BJ (cell line): ENCODE measurements at regions not wholly inside any gene's neighbourhood (a gene's known extent, or its start where the extent isn't known, plus 50 kb on each side); places are given as distances from the start of the nearest gene placed in this dataset.
"Not testable (repeated sequence)": the region's sequence is repeated elsewhere in the genome, so short reads cannot be mapped to it uniquely, and the experiment has no call there.

Experiments used
- CTCF ChIA-PET: fragments of 350-600 bp; formaldehyde crosslinking; extraction: SDS; loops from one replicate; lab custom pipeline; 2021; ENCODE audit warnings: antibody characterized with exemption, inconsistent platforms; lab: Yijun Ruan, JAX
- POLR2A ChIA-PET: fragments of 300-600 bp; sonication (Branson Sonifier 250); formaldehyde crosslinking; extraction: SDS; loops from one replicate; lab custom pipeline; 2021; ENCODE audit warnings: antibody characterized with exemption; lab: Charles Lee
- DNase-seq: peaks from one replicate; pipeline ENCODE4 v3.0.0-alpha.2; 2011; ENCODE audit warnings: low read depth
- H3K27me3 ChIP-seq: 2 replicates; pipeline ENCODE4 v1.6.0; 2011; ENCODE audit warnings: low read length; ENCODE audit not compliant: control insufficient read depth, insufficient read depth
- H3K36me3 ChIP-seq: 2 replicates; pipeline ENCODE4 v1.5.1; 2011; ENCODE audit warnings: low read length; ENCODE audit not compliant: control insufficient read depth, insufficient read depth
- H3K4me3 ChIP-seq: 2 replicates; pipeline ENCODE4 v1.5.1; 2011; ENCODE audit warnings: low read depth, mild to moderate bottlenecking, control low read depth, low read length

GRCh38 chr21:9572782-9573181 lies 948.6 kb upstream of the TPTE start:
- H3K36me3 ChIP-seq, H3K27me3 ChIP-seq, CTCF ChIA-PET, DNase-seq, H3K4me3 ChIP-seq, POLR2A ChIA-PET: not testable (repeated sequence)

- CTCF ChIA-PET, DNase-seq, H3K4me3 ChIP-seq, H3K36me3 ChIP-seq, H3K27me3 ChIP-seq, POLR2A ChIA-PET: not testable (repeated sequence)
Observed at GRCh38 chr21:9573528-9573927, 947.9 kb upstream of the TPTE start.

- H3K4me3 ChIP-seq, H3K27me3 ChIP-seq, CTCF ChIA-PET, H3K36me3 ChIP-seq, POLR2A ChIA-PET, DNase-seq: not testable (repeated sequence)
Observed at GRCh38 chr21:9579275-9579674, 942.1 kb upstream of the TPTE start.

- DNase-seq, POLR2A ChIA-PET, H3K4me3 ChIP-seq, CTCF ChIA-PET, H3K27me3 ChIP-seq, H3K36me3 ChIP-seq: not testable (repeated sequence)
Observed at GRCh38 chr21:9587941-9588340, 933.4 kb upstream of the TPTE start.

GRCh38 chr21:9592591-9592990 lies 928.8 kb upstream of the TPTE start:
- H3K4me3 ChIP-seq, POLR2A ChIA-PET, H3K36me3 ChIP-seq, DNase-seq, CTCF ChIA-PET, H3K27me3 ChIP-seq: not testable (repeated sequence)

GRCh38 chr21:9593646-9594045 lies 927.7 kb upstream of the TPTE start:
- DNase-seq, H3K4me3 ChIP-seq, H3K36me3 ChIP-seq, CTCF ChIA-PET, POLR2A ChIA-PET, H3K27me3 ChIP-seq: not testable (repeated sequence)

- H3K27me3 ChIP-seq, H3K36me3 ChIP-seq, POLR2A ChIA-PET, CTCF ChIA-PET, DNase-seq, H3K4me3 ChIP-seq: not testable (repeated sequence)
Observed at GRCh38 chr21:9614011-9614410, 907.4 kb upstream of the TPTE start.

GRCh38 chr21:9621121-9621793 lies 900.1 kb upstream of the TPTE start:
- POLR2A ChIA-PET, result not testable (repeated sequence)

GRCh38 chr21:9628051-9628450 lies 893.3 kb upstream of the TPTE start:
- H3K4me3 ChIP-seq, H3K36me3 ChIP-seq, CTCF ChIA-PET, POLR2A ChIA-PET, H3K27me3 ChIP-seq, DNase-seq: not testable (repeated sequence)

More at GRCh38 chr21:9621121-9621793, 900.1 kb upstream of the TPTE start:
- H3K36me3 ChIP-seq, H3K27me3 ChIP-seq, H3K4me3 ChIP-seq, CTCF ChIA-PET, DNase-seq: not testable (repeated sequence)

- H3K27me3 ChIP-seq, H3K4me3 ChIP-seq, CTCF ChIA-PET, DNase-seq, H3K36me3 ChIP-seq, POLR2A ChIA-PET: not testable (repeated sequence)
Observed at GRCh38 chr21:9647409-9647808, 874.0 kb upstream of the TPTE start.

- POLR2A ChIA-PET, DNase-seq, H3K4me3 ChIP-seq, H3K27me3 ChIP-seq, H3K36me3 ChIP-seq, CTCF ChIA-PET: not testable (repeated sequence)
Observed at GRCh38 chr21:9648331-9648730, 873.1 kb upstream of the TPTE start.

- DNase-seq, H3K4me3 ChIP-seq, H3K27me3 ChIP-seq, CTCF ChIA-PET, POLR2A ChIA-PET, H3K36me3 ChIP-seq: not testable (repeated sequence)
Observed at GRCh38 chr21:9648947-9649720, 872.2 kb upstream of the TPTE start.

- CTCF ChIA-PET, H3K4me3 ChIP-seq, DNase-seq, POLR2A ChIA-PET, H3K27me3 ChIP-seq, H3K36me3 ChIP-seq: not testable (repeated sequence)
Observed at GRCh38 chr21:9652819-9653218, 868.6 kb upstream of the TPTE start.
